H9 (cell line): ENCODE measurements at regions not wholly inside any gene's neighbourhood (a gene's known extent, or its start where the extent isn't known, plus 50 kb on each side); places are given as distances from the start of the nearest gene placed in this dataset.

Experiments
- DNase-seq: peaks from one replicate; pipeline ENCODE4 v3.0.0-alpha.2; 2017
- H2AFZ ChIP-seq: one replicate; pipeline ENCODE4 v1.6.1; 2013; ENCODE audit warnings: mild to moderate bottlenecking, low read length, control low read depth, moderate library complexity
- H2AK5ac ChIP-seq: 2 replicates; pipeline ENCODE4 v1.6.1; 2013; ENCODE audit warnings: low read length, control low read depth, mixed read lengths; ENCODE audit not compliant: insufficient read length
- H2BK120ac ChIP-seq: one replicate; pipeline ENCODE4 v1.6.1; 2013; ENCODE audit warnings: low read depth, mild to moderate bottlenecking, low read length, control low read depth, inconsistent platforms; ENCODE audit not compliant: poor library complexity, severe bottlenecking
- H2BK12ac ChIP-seq: 2 replicates; pipeline ENCODE4 v1.6.1; 2013; ENCODE audit warnings: low read length, control low read depth, mixed read lengths, low read depth; ENCODE audit not compliant: insufficient read length
- H2BK15ac ChIP-seq: 2 replicates; pipeline ENCODE4 v1.6.1; 2013; ENCODE audit warnings: low read depth, low read length, control low read depth
- H2BK20ac ChIP-seq: one replicate; pipeline ENCODE4 v1.6.1; 2013; ENCODE audit warnings: low read depth, mild to moderate bottlenecking, low read length, control low read depth, inconsistent platforms; ENCODE audit not compliant: poor library complexity, severe bottlenecking
- H2BK5ac ChIP-seq: 2 replicates; pipeline ENCODE4 v1.6.1; 2013; ENCODE audit warnings: low read length, control low read depth, mixed read lengths; ENCODE audit not compliant: insufficient read length
- H3K14ac ChIP-seq: 2 replicates; pipeline ENCODE4 v1.6.1; 2013; ENCODE audit warnings: low read length, control low read depth; ENCODE audit not compliant: insufficient read depth
- H3K18ac ChIP-seq: 2 replicates; pipeline ENCODE4 v1.6.1; 2013; ENCODE audit warnings: low read depth, mild to moderate bottlenecking, mixed read lengths, low read length, control low read depth; ENCODE audit not compliant: insufficient read length
- H3K23ac ChIP-seq: 2 replicates; pipeline ENCODE4 v1.6.1; 2013; ENCODE audit warnings: low read length, control low read depth, mixed read lengths, low read depth; ENCODE audit not compliant: insufficient read length
- H3K23me2 ChIP-seq: 2 replicates; pipeline ENCODE4 v1.6.1; 2013; ENCODE audit warnings: low read depth, mild to moderate bottlenecking, mixed read lengths, low read length, control low read depth; ENCODE audit not compliant: insufficient read length, poor library complexity, severe bottlenecking
- H3K27ac ChIP-seq: 2 replicates; pipeline ENCODE4 v1.5.1; 2013; ENCODE audit warnings: low read length, control low read depth, mixed read lengths, low read depth; ENCODE audit not compliant: insufficient read length
- H3K27me3 ChIP-seq: 2 replicates; pipeline ENCODE4 v1.6.1; 2013; ENCODE audit warnings: low read length, control low read depth, inconsistent platforms; ENCODE audit not compliant: insufficient read depth
- H3K4ac ChIP-seq: 2 replicates; pipeline ENCODE4 v1.6.1; 2013; ENCODE audit warnings: low read depth, mild to moderate bottlenecking, control low read depth, inconsistent platforms, low read length, moderate library complexity
- H3K4me1 ChIP-seq: 2 replicates; pipeline ENCODE4 v1.6.1; 2013; ENCODE audit warnings: low read length, control low read depth, inconsistent platforms; ENCODE audit not compliant: insufficient read depth
- H3K4me2 ChIP-seq: 2 replicates; pipeline ENCODE4 v1.6.1; 2013; ENCODE audit warnings: low read length, control low read depth, mixed read lengths; ENCODE audit not compliant: insufficient read length, insufficient read depth
- H3K56ac ChIP-seq: 2 replicates; pipeline ENCODE4 v1.6.1; 2013; ENCODE audit warnings: low read depth, mild to moderate bottlenecking, mixed read lengths, low read length, control low read depth; ENCODE audit not compliant: insufficient read length
- H3K79me1 ChIP-seq: 2 replicates; pipeline ENCODE4 v1.6.1; 2013; ENCODE audit warnings: low read depth, mild to moderate bottlenecking, moderate library complexity, low read length, control low read depth, inconsistent platforms; ENCODE audit not compliant: insufficient read depth, poor library complexity, severe bottlenecking
- H3K79me2 ChIP-seq: 2 replicates; pipeline ENCODE4 v1.6.1; 2013; ENCODE audit warnings: low read length, control low read depth, inconsistent platforms; ENCODE audit not compliant: insufficient read depth
- H3K9ac ChIP-seq: 2 replicates; pipeline ENCODE4 v1.6.1; 2013; ENCODE audit warnings: low read length, control low read depth, mixed read lengths; ENCODE audit not compliant: insufficient read length; ENCODE audit errors: extremely low read depth
- H3K9me3 ChIP-seq: one replicate; pipeline ENCODE4 v1.6.1; 2013; ENCODE audit warnings: low read depth, low read length, inconsistent platforms; ENCODE audit not compliant: control insufficient read depth
- H3T11ph ChIP-seq: one replicate; pipeline ENCODE4 v1.6.1; 2013; ENCODE audit warnings: mild to moderate bottlenecking, low read length, control low read depth, inconsistent platforms
- H4K20me1 ChIP-seq: one replicate; pipeline ENCODE4 v1.6.1; 2013; ENCODE audit not compliant: control insufficient read depth, insufficient read length, insufficient read depth
- H4K5ac ChIP-seq: 2 replicates; pipeline ENCODE4 v1.6.1; 2013; ENCODE audit warnings: low read depth, mild to moderate bottlenecking, mixed read lengths, low read length, control low read depth; ENCODE audit not compliant: insufficient read length
- H4K8ac ChIP-seq: replicated peaks from 2 replicates; pipeline ENCODE4 v1.6.1; 2013; ENCODE audit warnings: low read length, control low read depth, mixed read lengths, low read depth; ENCODE audit not compliant: insufficient read length
- H4K91ac ChIP-seq: 2 replicates; pipeline ENCODE4 v1.6.1; 2013; ENCODE audit warnings: low read depth, mild to moderate bottlenecking, moderate library complexity, mixed read lengths, low read length, control low read depth; ENCODE audit not compliant: insufficient read length
- H3K27ac Mint-ChIP-seq, 3 experiments: 2 replicates in 2 of 3; 3 replicates in 1 of 3; pipeline ENCODE4 v1.8.0; 2020 to 2021; ENCODE audit warnings: mixed read lengths in 3 of 3, mild to moderate bottlenecking in 1 of 3, moderate library complexity in 1 of 3
- H3K27me3 Mint-ChIP-seq: 2 replicates; pipeline ENCODE4 v1.8.0; 2021; ENCODE audit warnings: low read depth, mild to moderate bottlenecking, moderate library complexity, mixed read lengths
- H3K36me3 Mint-ChIP-seq, 3 experiments: 2 replicates in 2 of 3; 3 replicates in 1 of 3; pipeline ENCODE4 v1.8.0; 2020 to 2021; ENCODE audit warnings: low read depth in 3 of 3, mixed read lengths in 3 of 3; ENCODE audit not compliant: insufficient read depth in 1 of 3
- H3K4me1 Mint-ChIP-seq, 2 experiments: 2 replicates each; pipeline ENCODE4 v1.8.0; 2020; ENCODE audit warnings: mixed read lengths in 2 of 2
- H3K4me3 Mint-ChIP-seq, 2 experiments: 2 replicates in 1 of 2; 3 replicates in 1 of 2; pipeline ENCODE4 v1.8.0; 2020 to 2021; ENCODE audit warnings: mild to moderate bottlenecking in 2 of 2, mixed read lengths in 2 of 2, moderate library complexity in 1 of 2
- H3K9me3 Mint-ChIP-seq, 2 experiments: 2 replicates in 1 of 2; 3 replicates in 1 of 2; pipeline ENCODE4 v1.8.0; 2020; ENCODE audit warnings: mild to moderate bottlenecking in 2 of 2, mixed read lengths in 2 of 2, moderate library complexity in 1 of 2
- WGBS: extraction: QIAGEN DNeasy Blood & Tissue Kit; methylation state at CpG from one replicate; pipeline ENCODE4 v1.1.7; 2013; ENCODE audit warnings: missing lambda C conversion rate, low lambda C conversion rate, mixed read lengths; ENCODE audit not compliant: insufficient read length; ENCODE audit errors: extremely low coverage; 5-methylcytosine and 5-hydroxymethylcytosine counted together
- TF ChIP-seq, protein P1 (sequence below): fragments of 200-600 bp; sonication (generic); conservative IDR thresholded peaks from 3 replicates; pipeline ENCODE4 v1.8.0; 2021; ENCODE audit warnings: antibody characterized with exemption, mild to moderate bottlenecking

- Mint-ChIP-seq H3K27me3 (no peaks in the 10 kb centered on the region), H3K9me3 (no peaks in the 10 kb centered on the region), H3K4me3 (no peak overlapping the region), H3K36me3 (no peaks in the 10 kb centered on the region), H3K4me1 (peaks cover 10 to 25% of the 10 kb centered on the region in 2 experiments), H3K27ac (no peak overlapping the region)
- H4K20me1 ChIP-seq, result no peaks in the 10 kb centered on the region
- H2AFZ ChIP-seq, result no peak overlapping the region
- no peak overlapping the region for H4K8ac ChIP-seq
- no peak overlapping the region for H3K4ac ChIP-seq
- no peaks in the 10 kb centered on the region for H3K79me1 ChIP-seq
- no peak overlapping the region for H4K5ac ChIP-seq
- H3K27me3 ChIP-seq, result no peaks in the 10 kb centered on the region
- H3T11ph ChIP-seq, result no peak overlapping the region
- no peak overlapping the region for H2BK12ac ChIP-seq
- no peak overlapping the region for H4K91ac ChIP-seq
- no peak overlapping the region for H2BK120ac ChIP-seq
- no peaks in the 10 kb centered on the region for H3K9me3 ChIP-seq
- no peaks in the 10 kb centered on the region for H3K23me2 ChIP-seq
- no peak overlapping the region for H3K14ac ChIP-seq
- TF ChIP-seq, protein P1, sequence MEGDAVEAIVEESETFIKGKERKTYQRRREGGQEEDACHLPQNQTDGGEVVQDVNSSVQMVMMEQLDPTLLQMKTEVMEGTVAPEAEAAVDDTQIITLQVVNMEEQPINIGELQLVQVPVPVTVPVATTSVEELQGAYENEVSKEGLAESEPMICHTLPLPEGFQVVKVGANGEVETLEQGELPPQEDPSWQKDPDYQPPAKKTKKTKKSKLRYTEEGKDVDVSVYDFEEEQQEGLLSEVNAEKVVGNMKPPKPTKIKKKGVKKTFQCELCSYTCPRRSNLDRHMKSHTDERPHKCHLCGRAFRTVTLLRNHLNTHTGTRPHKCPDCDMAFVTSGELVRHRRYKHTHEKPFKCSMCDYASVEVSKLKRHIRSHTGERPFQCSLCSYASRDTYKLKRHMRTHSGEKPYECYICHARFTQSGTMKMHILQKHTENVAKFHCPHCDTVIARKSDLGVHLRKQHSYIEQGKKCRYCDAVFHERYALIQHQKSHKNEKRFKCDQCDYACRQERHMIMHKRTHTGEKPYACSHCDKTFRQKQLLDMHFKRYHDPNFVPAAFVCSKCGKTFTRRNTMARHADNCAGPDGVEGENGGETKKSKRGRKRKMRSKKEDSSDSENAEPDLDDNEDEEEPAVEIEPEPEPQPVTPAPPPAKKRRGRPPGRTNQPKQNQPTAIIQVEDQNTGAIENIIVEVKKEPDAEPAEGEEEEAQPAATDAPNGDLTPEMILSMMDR, result no peak
- H3K79me2 ChIP-seq, result no peaks in the 10 kb centered on the region
- H3K4me2 ChIP-seq, result no peak overlapping the region
- H3K9ac ChIP-seq, result no peak overlapping the region
- H3K4me1 ChIP-seq, result peaks cover 5% of the 10 kb centered on the region; the same call in 1 of the 2 replicates
- DNase-seq, result no peak
- H3K27ac ChIP-seq, result no peak overlapping the region
- no peak overlapping the region for H3K18ac ChIP-seq
- no CpG with 5 or more reads among the region's 7 CpGs for WGBS
- H2BK5ac ChIP-seq, result no peak overlapping the region
- no peak overlapping the region for H2AK5ac ChIP-seq
- H2BK20ac ChIP-seq, result no peak overlapping the region
- H3K56ac ChIP-seq, result no peak overlapping the region
- no peak overlapping the region for H2BK15ac ChIP-seq
- H3K23ac ChIP-seq, result no peak overlapping the region
Observed at GRCh38 chr2:215787565-215788178, 225.7 kb downstream of the MREG start.
